CD4-positive, alpha-beta memory T cell (primary cell): ENCODE measurements at regions not wholly inside any gene's neighbourhood (a gene's known extent, or its start where the extent isn't known, plus 50 kb on each side); places are given as distances from the start of the nearest gene placed in this dataset.

Source experiments
- CTCF ChIA-PET: fragments of 350-600 bp; sonication (Branson Sonifier 250); formaldehyde crosslinking; loops from one replicate; lab custom pipeline; 2021; ENCODE audit warnings: inconsistent platforms; ENCODE audit not compliant: partially characterized antibody; lab: Charles Lee
- POLR2A ChIA-PET: fragments of 350-600 bp; sonication (Branson Sonifier 250); formaldehyde crosslinking; loops from one replicate; lab custom pipeline; 2021; ENCODE audit not compliant: partially characterized antibody; lab: Charles Lee
- DNase-seq, 5 donors: peaks; one replicate each; pipeline versions ENCODE4 v3.0.0 to v3.0.0-alpha.2; 2020 to 2022; ENCODE audit warnings: mixed read lengths in 1 of 5
- H3K27ac ChIP-seq: one replicate; pipeline ENCODE4 v1.7.0; 2013; ENCODE audit warnings: low read depth, low read length
- H3K27me3 ChIP-seq: 2 replicates; pipeline ENCODE4 v1.7.0; 2013; ENCODE audit warnings: mild to moderate bottlenecking, low read length, moderate library complexity; ENCODE audit not compliant: insufficient read depth
- H3K36me3 ChIP-seq: 2 replicates; pipeline ENCODE4 v1.7.0; 2013; ENCODE audit warnings: mild to moderate bottlenecking, low read length, moderate library complexity; ENCODE audit not compliant: insufficient read depth
- H3K4me1 ChIP-seq: 2 replicates; pipeline ENCODE4 v1.7.0; 2013; ENCODE audit warnings: mild to moderate bottlenecking, low read length, moderate library complexity; ENCODE audit not compliant: insufficient read depth
- H3K4me3 ChIP-seq, 2 donors: one replicate each; pipeline ENCODE4 v1.7.0; 2013; ENCODE audit warnings: low read length in 2 of 2, mild to moderate bottlenecking in 1 of 2
- H3K9me3 ChIP-seq, 2 donors: one replicate each; pipeline ENCODE4 v1.7.0; 2013; ENCODE audit warnings: low read length in 2 of 2, control low read depth in 1 of 2; ENCODE audit not compliant: control insufficient read depth in 1 of 2
- H3K27ac Mint-ChIP-seq, 7 donors: one replicate each; pipeline ENCODE4 v1.8.0; 2020 to 2021; ENCODE audit warnings: mixed read lengths in 7 of 7, mild to moderate bottlenecking in 6 of 7, inconsistent platforms in 3 of 7, moderate library complexity in 3 of 7
- H3K27me3 Mint-ChIP-seq, 2 donors: one replicate each; pipeline ENCODE4 v1.8.0; 2020 to 2021; ENCODE audit warnings: mixed read lengths in 2 of 2
- H3K36me3 Mint-ChIP-seq, 2 donors: one replicate each; pipeline ENCODE4 v1.8.0; 2020 to 2021; ENCODE audit warnings: mixed read lengths in 2 of 2, inconsistent platforms in 1 of 2, mild to moderate bottlenecking in 1 of 2
- H3K4me1 Mint-ChIP-seq, 4 donors: one replicate each; pipeline ENCODE4 v1.8.0; 2020 to 2021; ENCODE audit warnings: mixed read lengths in 4 of 4, mild to moderate bottlenecking in 1 of 4
- H3K4me3 Mint-ChIP-seq, 8 donors: one replicate each; pipeline ENCODE4 v1.8.0; 2020 to 2021; ENCODE audit warnings: mixed read lengths in 8 of 8, mild to moderate bottlenecking in 7 of 8, moderate library complexity in 6 of 8, inconsistent platforms in 3 of 8
- H3K9me3 Mint-ChIP-seq, 8 donors: one replicate each; pipeline ENCODE4 v1.8.0; 2020 to 2021; ENCODE audit warnings: mixed read lengths in 8 of 8, mild to moderate bottlenecking in 5 of 8, inconsistent platforms in 3 of 8, moderate library complexity in 1 of 8
- intact Hi-C: fragments of 100-400 bp; cut with micrococcal nuclease; formaldehyde crosslinking; loops from one replicate; pipeline ENCODE4 v1.15.1; 2023

- no peak overlapping the region for H3K27ac ChIP-seq
- ChIA-PET CTCF (no interaction called here), POLR2A (no interaction called here)
- intact Hi-C loops: no loop called here
- Mint-ChIP-seq H3K4me1 (peaks cover 0 to 3% (median 0%) of the 10 kb centered on the region in 4 donors), H3K27me3 (no peaks in the 10 kb centered on the region), H3K36me3 (no peaks in the 10 kb centered on the region), H3K4me3 (no peak overlapping the region), H3K27ac (no peak overlapping the region), H3K9me3 (no peaks in the 10 kb centered on the region)
- H3K27me3 ChIP-seq: no peaks in the 10 kb centered on the region
- H3K4me3 ChIP-seq: no peak overlapping the region
- H3K4me1 ChIP-seq: no peaks in the 10 kb centered on the region
- no peaks in the 10 kb centered on the region for H3K9me3 ChIP-seq
- H3K36me3 ChIP-seq: no peaks in the 10 kb centered on the region
- DNase-seq: no peak
These were observed 1107.3 kb downstream of the SLC6A15 start for GRCh38 chr12:83805156-83805772.

GRCh38 chr12:83801972-83802371, 1110.6 kb downstream of the SLC6A15 start:
- CTCF ChIA-PET: no interaction called here
- H3K4me1 ChIP-seq: no peaks in the 10 kb centered on the region
- Mint-ChIP-seq H3K36me3 (no peaks in the 10 kb centered on the region), H3K4me1 (peaks cover 0 to 3% (median 0%) of the 10 kb centered on the region in 4 donors), H3K27me3 (peaks cover 0 to 1% of the 10 kb centered on the region in 2 donors), H3K9me3 (peaks cover 0 to 3% (median 0%) of the 10 kb centered on the region in 8 donors), H3K27ac (no peak overlapping the region), H3K4me3 (no peak overlapping the region)
- POLR2A ChIA-PET: no interaction called here
- no peaks in the 10 kb centered on the region for H3K9me3 ChIP-seq
- intact Hi-C loops: no loop called here
- H3K36me3 ChIP-seq: no peaks in the 10 kb centered on the region
- no peak for DNase-seq
- H3K27me3 ChIP-seq: no peaks in the 10 kb centered on the region
- no peak overlapping the region for H3K4me3 ChIP-seq
- H3K27ac ChIP-seq: no peak overlapping the region

DNA sequence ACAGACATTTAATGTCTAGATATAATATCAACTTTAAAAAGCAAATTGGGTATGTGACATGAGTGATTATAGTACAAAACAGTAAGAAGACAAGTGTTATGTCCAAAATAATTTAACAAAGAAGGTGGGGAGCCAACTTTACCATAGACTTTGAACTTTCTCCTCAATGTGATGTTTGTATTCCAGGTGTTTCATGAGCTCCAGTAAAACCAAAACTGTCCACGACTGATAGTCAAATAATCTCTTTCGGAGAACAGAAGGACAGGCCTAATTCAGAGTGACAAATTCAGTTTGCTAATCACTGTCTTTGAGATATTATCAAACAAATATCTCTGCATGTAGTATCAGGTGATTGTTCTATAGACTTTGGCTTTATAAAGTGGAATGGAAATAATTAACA, 1112.6 kb downstream of the SLC6A15 start:
- H3K4me1 ChIP-seq: no peaks in the 10 kb centered on the region
- no peaks in the 10 kb centered on the region for H3K36me3 ChIP-seq
- POLR2A ChIA-PET: no interaction called here
- CTCF ChIA-PET: no interaction called here
- H3K4me3 Mint-ChIP-seq: no peak overlapping the region
- H3K9me3 Mint-ChIP-seq: peaks cover 0 to 3% (median 0%) of the 10 kb centered on the region in 8 donors
- H3K27me3 Mint-ChIP-seq: peaks cover 0 to 1% of the 10 kb centered on the region in 2 donors
- intact Hi-C loops: no loop called here
- H3K27me3 ChIP-seq: no peaks in the 10 kb centered on the region
- no peak for DNase-seq
- no peak overlapping the region for H3K4me3 ChIP-seq
- peaks cover 0 to 3% (median 0%) of the 10 kb centered on the region in 4 donors for H3K4me1 Mint-ChIP-seq
- H3K9me3 ChIP-seq: no peaks in the 10 kb centered on the region
- H3K36me3 Mint-ChIP-seq: no peaks in the 10 kb centered on the region
- H3K27ac Mint-ChIP-seq: no peak overlapping the region
- H3K27ac ChIP-seq: no peak overlapping the region

GRCh38 chr12:83796531-83796930, 1109.8 kb downstream of the TMTC2 start:
- H3K27ac ChIP-seq: no peak overlapping the region
- no peaks in the 10 kb centered on the region for H3K36me3 ChIP-seq
- ChIA-PET POLR2A (no interaction called here), CTCF (no interaction called here)
- intact Hi-C loops: no loop called here
- peaks cover 0 to 1% of the 10 kb centered on the region in 2 donors for H3K27me3 Mint-ChIP-seq
- H3K27ac Mint-ChIP-seq: no peak overlapping the region
- H3K9me3 ChIP-seq: no peaks in the 10 kb centered on the region
- H3K27me3 ChIP-seq: no peaks in the 10 kb centered on the region
- peaks cover 0 to 3% (median 0%) of the 10 kb centered on the region in 8 donors for H3K9me3 Mint-ChIP-seq
- no peak overlapping the region for H3K4me3 Mint-ChIP-seq
- no peaks in the 10 kb centered on the region for H3K4me1 ChIP-seq
- peaks cover 0 to 3% (median 0%) of the 10 kb centered on the region in 4 donors for H3K4me1 Mint-ChIP-seq
- DNase-seq: no peak
- H3K36me3 Mint-ChIP-seq: no peaks in the 10 kb centered on the region
- no peak overlapping the region for H3K4me3 ChIP-seq

GRCh38 chr12:83793616-83794015, 1106.9 kb downstream of the TMTC2 start:
- Histone ChIP-seq H3K9me3 (no peaks in the 10 kb centered on the region), H3K27ac (no peak overlapping the region), H3K4me1 (no peaks in the 10 kb centered on the region), H3K4me3 (no peak overlapping the region), H3K36me3 (no peaks in the 10 kb centered on the region), H3K27me3 (no peaks in the 10 kb centered on the region)
- H3K27ac Mint-ChIP-seq: no peak overlapping the region
- peaks cover 0 to 1% of the 10 kb centered on the region in 2 donors for H3K27me3 Mint-ChIP-seq
- no peak for DNase-seq
- intact Hi-C loops: no loop called here
- H3K4me1 Mint-ChIP-seq: no peaks in the 10 kb centered on the region
- CTCF ChIA-PET: no interaction called here
- H3K4me3 Mint-ChIP-seq: no peak overlapping the region
- H3K36me3 Mint-ChIP-seq: no peaks in the 10 kb centered on the region
- POLR2A ChIA-PET: no interaction called here
- H3K9me3 Mint-ChIP-seq: peaks cover 0 to 4% (median 0%) of the 10 kb centered on the region in 8 donors

DNA sequence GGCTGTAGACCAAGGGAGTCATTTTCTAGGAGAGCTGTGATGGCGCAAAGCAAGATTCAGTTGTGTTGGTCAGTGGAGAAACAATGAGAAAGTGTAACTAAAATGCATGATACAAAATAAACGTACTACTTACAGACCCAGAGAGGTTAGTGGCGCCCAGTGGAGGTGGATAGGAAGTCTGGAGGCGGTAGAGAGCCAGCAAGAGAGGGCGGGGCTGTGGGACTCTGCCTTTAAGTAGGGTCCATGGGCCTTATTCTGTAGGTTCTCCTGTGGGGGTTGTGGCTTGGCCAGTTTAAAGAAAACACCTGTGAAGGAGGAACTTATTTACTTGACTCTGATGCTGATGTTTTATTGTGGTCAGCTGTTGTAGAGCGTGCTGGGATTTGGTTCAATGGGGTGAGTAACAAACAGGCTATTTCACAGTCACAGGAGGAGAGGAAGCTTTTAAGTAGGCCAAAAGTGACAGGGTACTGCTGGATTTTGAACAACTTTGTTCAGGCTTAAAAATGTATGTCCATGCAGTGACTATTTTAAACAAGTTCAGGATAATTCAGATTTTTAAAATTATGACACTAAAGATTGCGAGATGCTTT, 1097.7 kb downstream of the TMTC2 start:
- DNase-seq: no peak
- no peak overlapping the region for H3K27ac ChIP-seq
- intact Hi-C loops: no loop called here
- Mint-ChIP-seq H3K4me3 (no peak overlapping the region), H3K9me3 (peaks cover 0 to 5% (median under 1%) of the 10 kb centered on the region in 8 donors), H3K36me3 (no peaks in the 10 kb centered on the region), H3K4me1 (no peaks in the 10 kb centered on the region), H3K27ac (no peak overlapping the region), H3K27me3 (no peaks in the 10 kb centered on the region)
- no peaks in the 10 kb centered on the region for H3K36me3 ChIP-seq
- CTCF ChIA-PET: no interaction called here
- POLR2A ChIA-PET: no interaction called here
- no peaks in the 10 kb centered on the region for H3K27me3 ChIP-seq
- no peak overlapping the region for H3K4me3 ChIP-seq
- H3K9me3 ChIP-seq: no peaks in the 10 kb centered on the region
- H3K4me1 ChIP-seq: no peaks in the 10 kb centered on the region

- H3K36me3 Mint-ChIP-seq: no peaks in the 10 kb centered on the region
- ChIA-PET POLR2A (no interaction called here), CTCF (no interaction called here)
- H3K4me3 ChIP-seq: no peak overlapping the region
- no peak overlapping the region for H3K4me3 Mint-ChIP-seq
- no peaks in the 10 kb centered on the region for H3K27me3 ChIP-seq
- H3K9me3 ChIP-seq: peaks cover 0 to 4% of the 10 kb centered on the region in 2 donors
- H3K36me3 ChIP-seq: no peaks in the 10 kb centered on the region
- DNase-seq: no peak
- no peak overlapping the region for H3K27ac Mint-ChIP-seq
- intact Hi-C loops: no loop called here
- H3K4me1 Mint-ChIP-seq: no peaks in the 10 kb centered on the region
- no peak overlapping the region for H3K27ac ChIP-seq
- H3K27me3 Mint-ChIP-seq: no peaks in the 10 kb centered on the region
- H3K9me3 Mint-ChIP-seq: peaks cover under 1 to 13% (median 4%) of the 10 kb centered on the region in 8 donors
- no peaks in the 10 kb centered on the region for H3K4me1 ChIP-seq
These were observed 1092.8 kb downstream of the TMTC2 start for GRCh38 chr12:83779526-83779925.
